Putamen (tissue), 1 donor: ENCODE measurements at regions not wholly inside any gene's neighbourhood (a gene's known extent, or its start where the extent isn't known, plus 50 kb on each side); places are given as distances from the start of the nearest gene placed in this dataset.
A peak's percentile ranks its signal among the peaks of the same experiment; 100 is the strongest.

Experiments
- DNase-seq: peaks from one replicate; pipeline ENCODE4 v3.0.0-alpha.2; 2016; ENCODE audit warnings: low spot score

DNA sequence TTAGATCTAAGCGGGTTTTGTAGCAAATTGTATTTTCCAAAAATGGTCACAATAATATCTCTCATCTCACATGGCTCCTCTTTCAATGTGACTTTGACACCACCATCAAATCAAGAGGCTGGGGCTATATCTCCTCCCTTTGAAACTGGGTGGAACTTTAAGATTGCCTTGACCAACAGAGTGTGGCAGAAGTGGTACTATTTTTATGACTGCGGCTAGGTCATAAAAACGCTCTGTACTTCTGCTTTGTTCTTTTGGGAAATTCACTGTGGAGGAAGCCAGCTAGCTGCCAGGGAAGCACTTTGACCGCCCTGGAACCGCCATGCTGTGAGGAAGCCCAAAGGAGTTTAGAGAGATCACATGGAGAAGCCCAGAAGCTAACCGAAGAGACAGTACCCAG is 50.7 kb upstream of the ACOT11 start:
- no peak for DNase-seq

DNA sequence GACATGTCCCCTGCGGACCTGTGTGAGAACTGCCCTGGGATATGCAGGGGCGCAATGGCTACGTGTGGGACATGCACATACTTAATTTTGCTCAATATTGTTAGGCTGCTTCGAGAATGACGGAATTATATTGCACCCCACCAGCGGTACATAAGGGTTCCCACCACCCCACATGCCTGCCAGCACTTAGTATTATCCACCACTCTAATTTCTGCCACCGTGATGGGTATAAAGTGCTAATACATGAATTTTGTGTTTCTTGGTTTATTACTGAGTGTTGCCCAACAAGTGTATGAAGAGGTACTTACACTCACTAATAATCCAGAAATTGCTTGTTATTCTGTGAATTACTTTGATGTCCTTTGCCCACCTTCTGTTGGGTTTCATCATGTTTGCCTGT is 52.1 kb upstream of the ACOT11 start:
- DNase-seq, result no peak

DNA sequence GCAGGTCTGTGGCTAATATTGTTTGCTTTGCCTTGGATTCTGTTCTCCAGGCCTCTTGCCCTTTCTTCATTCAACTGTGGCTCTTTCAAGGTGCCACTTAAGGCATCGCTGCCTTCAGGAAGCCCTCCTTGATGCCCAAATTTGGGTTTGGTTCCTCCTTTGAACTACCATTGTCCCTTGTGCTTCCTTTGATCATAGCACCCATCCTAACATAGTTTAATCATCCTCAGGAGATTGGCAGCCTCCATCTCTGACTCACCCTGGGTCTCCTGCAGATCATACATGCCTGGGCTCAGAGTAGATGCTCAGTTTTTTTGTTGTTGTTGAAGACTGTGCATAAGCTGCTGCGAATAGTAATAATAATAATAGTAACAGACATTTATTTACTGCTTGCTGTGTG is 54.4 kb upstream of the ACOT11 start:
- DNase-seq, result no peak

DNA sequence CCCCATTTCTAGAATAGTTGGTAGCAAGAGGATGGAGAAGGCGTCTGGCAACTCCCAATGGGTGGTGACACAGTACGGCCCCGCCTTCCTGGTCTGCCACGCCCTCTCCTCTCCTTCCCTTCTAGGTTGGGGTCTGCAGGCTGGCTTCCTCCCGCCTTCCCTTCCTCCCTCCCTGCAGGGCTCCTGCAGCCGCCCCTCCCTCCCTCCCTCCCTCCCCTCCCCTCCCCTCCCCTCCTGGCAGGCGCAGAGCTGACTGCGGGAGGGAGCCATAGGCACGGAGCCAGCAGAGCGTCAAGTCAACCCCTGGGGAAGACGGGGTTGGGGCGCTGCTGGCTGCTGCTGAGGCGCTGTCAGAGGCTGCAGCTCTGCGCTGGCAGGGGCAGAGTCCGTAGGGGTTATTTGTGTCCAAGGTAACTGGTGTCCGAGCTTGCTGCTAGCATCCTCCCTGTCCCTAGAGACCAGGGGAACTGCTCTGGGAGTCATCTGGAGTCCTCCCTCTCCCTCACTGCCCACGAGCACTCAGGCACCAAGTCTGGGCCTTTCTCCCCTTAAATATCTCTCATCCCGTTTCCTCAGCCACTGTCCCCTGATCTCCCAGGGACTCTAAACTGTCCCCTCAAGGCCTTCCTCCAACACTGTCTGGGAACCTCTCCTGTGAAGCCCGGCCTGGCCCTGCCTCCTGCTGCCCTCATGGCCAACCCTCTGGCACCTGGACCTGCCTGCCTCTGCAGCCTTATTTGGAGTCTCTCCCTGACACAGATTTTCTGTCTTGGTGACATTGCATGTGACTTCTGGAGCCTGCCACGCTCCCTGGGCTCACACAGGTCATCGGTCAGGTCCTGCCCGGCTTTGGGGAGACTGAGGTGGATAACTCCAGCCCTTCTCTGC is 57.4 kb upstream of the ACOT11 start:
- no peak for DNase-seq

DNA sequence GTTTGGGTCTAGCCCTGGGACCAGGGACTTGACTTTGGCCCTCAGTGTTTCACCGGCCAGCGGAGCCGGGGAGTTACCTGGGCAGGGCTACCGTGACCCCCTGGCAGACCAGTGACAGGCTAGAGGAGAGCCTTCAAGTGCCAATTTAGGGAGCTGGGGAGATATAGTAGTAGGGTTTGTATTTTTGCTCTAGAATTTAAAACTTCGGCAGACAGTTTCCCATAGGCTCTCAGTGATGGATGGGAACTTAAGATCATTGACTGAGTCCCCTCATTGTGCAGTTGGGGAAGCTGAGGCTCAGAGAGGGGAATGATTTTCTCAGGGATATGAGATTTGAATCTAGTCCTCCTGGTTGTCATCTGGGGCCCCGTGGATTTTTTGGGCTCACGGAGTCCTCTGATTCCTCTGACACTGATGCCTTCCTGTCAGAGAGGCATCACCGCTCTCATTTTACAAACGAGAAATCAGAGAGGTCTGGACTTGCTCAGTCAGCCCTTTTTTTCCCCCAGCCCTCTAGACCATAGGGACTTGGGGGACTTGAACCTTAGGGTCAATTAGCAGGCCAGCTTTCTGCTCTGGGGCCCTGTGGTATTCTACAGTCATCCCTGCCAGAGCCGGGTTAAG is 58.3 kb upstream of the ACOT11 start:
- DNase-seq, result no peak

DNA sequence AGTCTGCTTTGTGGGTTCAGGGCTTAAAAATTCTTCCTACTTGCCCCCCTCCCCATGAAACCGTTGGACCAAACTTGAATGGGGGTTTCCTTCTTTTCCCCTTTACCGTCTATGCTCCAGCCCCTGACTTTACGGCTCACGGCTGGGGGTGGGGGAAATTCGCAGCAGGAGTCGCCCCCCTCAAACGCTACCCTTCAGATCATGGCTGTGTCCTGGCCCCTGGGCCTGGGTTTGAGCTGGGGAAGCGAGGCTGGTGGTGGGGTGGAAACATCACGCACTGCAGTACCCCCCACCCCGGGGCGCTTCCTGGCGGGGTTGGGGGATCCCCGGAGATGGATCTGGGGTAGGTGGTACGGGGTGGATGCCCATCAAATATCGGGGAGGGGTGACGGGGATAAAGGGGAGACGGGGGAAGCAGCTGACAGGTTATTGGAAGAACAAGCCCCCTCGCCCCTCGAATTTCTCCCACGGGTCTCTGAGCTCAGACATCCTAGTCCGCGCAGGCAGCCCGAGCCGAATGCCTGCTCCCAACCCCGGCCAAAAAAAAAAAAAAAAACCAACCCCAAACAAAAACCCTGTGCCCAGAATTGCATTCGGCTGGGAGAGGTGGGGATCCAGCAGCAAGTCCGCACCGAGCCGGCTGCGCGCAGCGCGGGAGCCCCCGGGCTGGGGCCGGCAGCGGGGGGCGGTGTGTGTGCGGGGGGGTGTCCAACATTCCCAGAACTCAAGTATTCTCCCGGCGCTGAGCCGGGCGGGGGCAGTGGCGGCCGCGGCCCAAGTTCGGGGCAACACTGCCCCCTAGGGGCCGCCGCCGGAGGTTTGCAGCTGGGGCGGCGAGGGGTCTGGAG is 59.0 kb upstream of the ACOT11 start:
- peak; percentile 76 for DNase-seq

DNA sequence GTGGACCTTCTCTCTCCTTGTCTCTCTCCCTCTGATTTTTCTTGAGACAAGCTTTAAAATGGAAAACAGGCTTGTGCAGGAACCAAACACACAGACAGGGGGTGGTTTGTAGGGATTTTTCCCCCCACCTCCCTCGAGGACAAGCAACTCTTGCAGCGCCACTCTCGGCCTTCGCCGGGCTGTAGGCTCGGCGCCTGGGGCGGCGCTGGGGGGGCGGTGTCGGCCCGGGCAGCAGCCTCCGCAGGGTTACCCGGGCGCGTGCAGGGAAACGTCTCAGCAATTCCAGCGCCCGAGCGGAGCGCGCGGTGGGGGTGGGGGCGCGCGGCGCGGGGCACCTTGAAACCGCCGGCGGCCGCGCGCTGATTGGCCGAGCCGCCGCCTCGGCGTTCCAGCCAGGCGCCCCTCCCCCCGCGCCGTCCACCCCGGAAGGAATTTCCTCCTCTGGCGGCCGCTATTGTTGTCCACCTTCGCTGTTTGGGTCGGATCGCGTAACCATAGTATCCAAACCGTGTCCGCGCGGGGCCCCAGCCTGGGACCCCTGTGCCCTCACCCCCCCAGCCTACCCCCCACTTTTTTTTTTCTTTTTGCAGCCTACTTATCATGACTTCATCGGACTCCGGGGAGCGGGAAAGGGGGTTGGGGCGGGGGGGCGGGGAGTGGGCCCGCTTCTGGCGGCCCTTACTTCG is 59.8 kb upstream of the ACOT11 start:
- DNase-seq, result peak; percentile 90

DNA sequence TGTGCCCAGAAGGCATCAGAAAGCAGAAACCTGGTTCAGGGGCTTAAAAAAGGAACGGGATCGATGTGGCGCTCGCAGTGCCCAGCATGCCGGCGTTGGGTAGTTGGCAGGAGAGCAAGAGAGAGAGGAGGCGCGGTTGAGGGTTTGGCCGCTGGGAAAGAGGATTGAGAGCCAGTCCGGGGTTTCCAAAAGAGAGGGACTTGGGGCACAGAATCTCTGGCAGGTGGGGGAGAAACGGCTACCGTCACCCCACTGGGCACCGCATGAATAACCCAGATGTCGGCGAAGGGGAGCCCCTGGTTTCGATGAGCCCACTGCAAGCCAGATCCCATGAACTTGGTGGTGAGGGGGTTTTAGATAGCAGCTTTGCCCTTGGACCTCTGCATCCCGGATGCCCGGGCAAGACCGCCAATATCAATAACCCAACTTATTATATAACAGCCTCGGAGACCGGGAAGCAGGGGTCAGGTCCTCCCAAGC is 60.4 kb upstream of the ACOT11 start:
- DNase-seq, result peak; percentile 35

DNA sequence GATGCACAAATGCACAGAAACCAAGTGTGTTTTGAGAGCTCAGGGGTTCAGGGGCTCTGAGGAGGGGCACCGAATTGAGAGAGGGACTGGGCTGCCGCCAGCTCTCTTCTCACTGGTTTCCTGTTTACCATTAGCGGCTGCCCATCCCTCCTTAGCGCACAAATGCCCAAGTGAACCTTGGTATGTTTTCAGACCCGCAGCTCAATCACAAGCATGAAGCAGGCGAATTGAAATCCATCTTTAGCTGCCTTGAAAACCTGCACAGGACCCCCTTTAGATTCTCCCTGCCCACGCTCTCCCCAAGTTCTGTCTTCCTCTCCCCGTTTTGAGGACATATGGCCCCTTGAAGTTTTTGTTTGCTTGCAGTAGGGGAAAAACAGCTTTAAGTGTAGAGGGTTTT is 61.1 kb upstream of the ACOT11 start:
- no peak for DNase-seq

DNA sequence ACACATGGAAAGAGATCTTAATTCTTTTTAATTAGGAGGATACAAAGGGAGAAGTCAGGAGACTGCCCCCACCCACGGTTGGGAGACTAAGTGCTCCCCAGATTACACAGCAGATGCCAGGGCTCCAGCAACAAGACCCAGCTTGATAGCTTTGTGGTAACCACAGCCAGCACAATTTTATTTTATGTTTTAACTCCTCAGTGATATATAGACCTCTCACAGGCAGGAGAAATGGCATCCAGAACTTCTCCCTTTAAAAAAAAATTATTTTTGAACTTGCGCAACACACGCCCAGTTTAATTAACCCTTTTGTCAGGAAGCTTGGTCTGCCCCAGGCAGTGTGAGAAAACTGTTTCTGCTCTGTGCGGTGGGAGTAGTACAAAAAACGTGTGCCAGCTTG is 62.6 kb upstream of the ACOT11 start:
- no peak for DNase-seq

DNA sequence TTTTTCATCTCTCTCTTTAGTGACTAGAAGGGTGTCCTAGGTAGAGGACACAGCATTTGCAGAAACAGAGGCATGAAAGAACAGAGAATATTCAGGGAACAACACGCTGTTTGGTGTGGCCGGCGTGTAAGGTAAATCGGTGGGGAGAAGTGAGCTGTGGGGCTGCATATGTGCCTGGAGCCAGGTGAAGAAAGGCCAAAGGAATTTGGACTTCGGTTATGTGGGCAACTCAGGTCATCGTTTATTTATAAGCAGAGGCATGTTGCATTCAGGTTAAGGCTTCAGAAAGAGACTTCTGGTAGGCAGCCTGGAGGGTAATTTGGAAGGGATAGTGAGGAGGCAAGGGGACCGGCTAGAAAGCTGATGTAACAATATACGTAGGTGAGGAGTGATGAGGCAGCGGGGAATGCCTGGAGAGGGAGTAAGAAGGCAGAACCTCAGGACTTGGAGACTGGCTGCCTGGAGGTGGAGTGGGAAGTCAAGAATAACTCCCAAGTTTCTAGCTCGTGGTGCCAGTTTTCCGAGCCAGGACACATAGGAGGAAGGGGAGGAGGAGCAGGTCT is 64.1 kb upstream of the ACOT11 start:
- DNase-seq, result no peak

DNA sequence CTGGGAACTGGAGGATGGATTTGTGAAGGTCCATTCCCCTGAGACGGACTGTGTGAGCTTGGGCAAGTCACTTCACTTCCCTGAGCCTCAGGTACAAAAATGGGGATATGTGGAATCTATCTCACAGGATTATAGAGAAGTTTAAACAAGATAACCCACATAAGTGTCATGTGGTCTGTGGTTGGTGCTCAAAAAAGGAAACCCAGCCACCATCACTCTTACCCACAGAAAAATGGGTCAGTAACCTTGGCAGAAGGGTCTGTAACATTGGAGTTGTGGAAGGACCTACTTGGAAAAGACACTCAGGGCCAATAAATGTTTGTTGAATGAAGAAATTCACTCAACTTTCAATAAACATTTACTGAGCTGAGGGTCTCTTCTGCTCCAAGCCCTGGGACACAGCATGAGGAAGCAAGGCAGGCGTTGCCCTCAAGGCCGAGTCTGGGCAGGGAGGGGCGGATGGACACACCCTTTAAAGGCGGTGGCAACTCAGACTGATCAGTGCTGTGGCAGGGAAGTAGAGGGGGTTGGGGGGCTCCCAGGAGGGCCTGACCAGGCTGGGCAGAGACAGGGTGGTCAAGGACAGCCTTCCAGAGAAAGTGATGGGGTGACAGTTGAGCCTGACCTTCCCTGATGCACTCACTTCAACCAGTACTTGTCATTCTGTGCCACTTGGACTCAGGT is 66.7 kb upstream of the ACOT11 start:
- no peak for DNase-seq

DNA sequence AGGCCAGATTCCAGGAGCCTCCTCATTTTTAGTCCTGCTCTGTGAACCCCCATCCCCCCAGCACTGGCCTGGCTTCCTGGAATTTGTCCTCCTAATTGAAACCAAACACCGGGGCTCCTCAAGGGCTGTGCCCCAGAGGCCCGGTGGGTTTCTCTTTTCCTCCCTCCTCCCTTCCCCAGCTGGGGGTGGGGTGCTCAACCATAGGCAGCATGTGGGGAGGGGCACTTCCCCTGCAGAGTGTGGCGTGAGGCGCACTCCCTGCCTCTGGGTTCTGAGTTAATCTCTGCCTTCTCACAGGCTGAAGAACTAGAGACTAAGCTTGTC is 67.5 kb upstream of the ACOT11 start:
- DNase-seq, result no peak

DNA sequence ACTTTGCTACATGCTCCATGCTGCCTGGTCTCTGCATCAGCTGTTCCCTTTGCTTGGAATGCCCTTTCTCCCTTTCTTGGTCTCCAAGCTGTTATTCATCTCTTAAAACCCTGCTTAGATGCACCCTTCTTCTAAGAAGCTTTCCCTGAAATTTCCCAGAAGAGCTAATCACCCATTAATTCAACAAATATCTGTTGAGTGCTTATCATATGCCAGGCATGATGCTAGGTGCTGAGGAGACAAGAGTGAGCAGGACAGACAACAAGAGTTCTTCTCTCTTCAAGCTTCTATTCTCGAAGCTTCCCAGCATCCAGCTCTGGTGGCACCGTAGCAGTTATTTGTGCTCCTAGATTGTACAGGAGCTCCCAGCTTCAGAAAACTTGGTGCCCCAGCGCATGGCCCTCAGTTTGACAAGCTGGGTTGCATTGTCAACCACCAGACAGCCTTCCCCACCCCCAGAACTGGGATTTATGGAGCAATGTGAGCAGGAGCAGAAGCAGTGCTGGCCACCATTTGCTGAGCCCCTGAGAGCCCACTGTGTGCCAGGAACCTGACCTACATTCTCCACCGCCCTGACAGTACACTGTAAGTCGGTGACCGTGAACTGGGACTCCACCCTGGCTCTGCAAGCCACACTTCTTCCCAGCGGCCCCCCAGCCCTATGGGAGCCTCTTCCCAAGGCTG is 68.0 kb upstream of the ACOT11 start:
- no peak for DNase-seq

DNA sequence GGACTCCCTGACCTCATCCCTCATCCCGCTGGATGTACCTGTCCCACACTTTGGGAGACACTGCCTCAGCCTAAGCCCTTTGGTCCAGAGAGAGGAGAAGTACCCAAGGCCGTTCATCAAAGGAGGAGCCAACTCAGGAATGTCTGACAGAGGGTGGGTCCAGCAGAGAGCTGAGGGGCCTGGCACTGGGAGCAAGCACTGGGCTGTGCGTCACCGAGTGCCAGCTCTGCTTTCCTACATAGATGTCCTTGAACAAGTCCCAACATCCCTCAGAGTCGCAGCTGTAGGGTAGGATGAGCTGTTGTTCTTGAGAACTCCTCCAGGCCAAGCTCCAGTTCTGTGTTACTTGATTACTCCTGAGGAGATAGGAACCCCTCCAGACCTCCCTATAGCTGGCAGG is 68.8 kb upstream of the ACOT11 start:
- no peak for DNase-seq

DNA sequence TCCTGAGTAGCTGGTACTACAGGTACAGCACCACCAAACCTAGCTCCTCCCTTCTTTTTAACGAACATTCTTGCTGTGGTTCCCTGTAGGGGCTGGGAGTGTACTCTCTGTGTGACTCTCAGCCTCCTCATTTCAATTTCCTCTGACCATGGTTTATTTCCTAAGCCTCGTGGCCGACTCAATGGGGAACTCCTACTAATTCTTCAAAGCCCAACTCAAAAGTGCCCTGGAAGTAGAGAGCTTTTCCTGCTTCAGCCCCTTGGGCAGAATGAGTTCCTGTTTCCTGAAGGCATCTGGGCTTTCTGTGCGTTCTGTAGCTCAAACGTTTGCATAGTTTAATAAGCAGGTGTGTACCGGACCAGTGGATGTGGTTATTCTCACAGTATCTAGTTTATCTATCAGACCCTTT is 70.9 kb upstream of the ACOT11 start:
- DNase-seq, result no peak

DNA sequence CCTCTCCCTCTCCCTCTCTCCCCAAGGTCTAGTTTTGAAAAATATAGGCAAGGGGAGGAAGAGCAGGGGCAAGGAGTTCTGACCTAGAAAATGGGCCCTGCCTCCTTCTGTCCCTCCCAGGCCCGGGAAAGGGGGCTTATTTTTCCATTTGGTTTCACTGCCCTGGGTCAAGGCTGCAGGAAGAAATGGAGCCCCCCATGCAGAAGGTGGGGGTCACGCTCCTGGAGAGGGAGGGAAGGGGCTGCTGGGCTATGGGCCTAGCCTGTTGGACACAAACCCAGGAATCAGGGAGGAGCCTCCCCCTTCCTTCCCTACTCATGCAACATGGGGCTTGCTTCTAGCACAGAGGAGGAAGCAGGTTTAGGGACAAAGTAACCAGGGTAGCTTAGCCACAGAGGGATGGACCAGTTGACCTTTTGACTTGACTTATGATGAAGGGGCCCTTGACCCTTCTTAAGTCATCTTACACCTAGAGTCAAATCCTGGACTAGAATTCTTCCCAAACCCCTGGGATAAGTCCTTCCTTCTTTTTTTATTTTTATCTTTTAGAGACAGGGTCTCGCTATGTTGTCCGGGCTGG is 70.4 kb upstream of the SSBP3 start:
- no peak for DNase-seq

DNA sequence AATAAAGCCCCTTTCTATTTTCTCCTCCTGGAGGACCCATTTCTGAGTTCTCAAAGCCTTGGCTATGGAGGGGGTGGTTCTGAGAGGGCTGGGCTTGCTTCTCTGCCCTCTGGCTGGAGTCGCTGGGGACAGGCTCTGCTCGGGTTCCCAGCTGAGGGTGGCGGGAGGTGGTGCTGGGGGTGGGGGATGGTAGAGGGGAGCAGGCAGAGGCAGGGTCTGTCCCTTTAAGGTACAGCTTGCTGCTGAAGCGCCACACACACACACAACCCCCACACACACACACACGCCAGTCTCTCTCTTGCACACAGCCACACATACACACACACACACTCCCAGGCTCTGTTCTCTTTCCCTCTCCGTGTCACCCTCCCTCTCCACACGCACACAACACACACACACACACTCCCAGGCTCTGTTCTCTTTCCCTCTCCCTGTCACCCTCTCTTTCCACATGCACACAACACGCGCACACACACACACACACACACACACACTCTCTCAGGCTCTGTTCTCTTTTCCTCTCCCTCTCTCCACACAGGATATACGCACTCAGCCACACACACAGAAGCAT is 69.8 kb upstream of the SSBP3 start:
- DNase-seq, result no peak

DNA sequence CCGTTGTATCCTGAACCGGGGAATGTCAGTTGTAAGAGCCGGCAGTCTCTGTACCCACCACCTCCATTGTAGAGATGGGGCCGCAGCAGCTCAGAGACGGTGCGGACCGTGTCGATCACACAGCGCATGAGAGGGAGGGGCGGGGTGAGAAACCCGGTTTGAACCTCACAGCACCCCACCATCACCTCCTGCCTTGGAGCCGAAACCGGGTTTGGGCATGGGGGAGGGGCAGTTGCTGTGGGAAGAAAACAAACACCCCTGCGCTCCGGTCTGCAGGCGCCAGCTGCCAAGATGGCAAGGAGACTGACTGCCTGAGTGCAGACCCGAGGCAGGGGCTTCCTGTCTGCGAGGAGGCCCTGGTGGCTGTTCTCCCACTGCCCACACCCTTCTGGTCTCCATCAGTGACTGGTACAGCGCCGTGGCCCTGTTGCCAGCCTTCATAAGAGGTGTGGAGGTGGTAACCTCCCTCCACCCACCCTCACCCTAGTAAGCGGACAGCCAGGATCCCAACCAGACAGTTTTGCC is 69.2 kb upstream of the SSBP3 start:
- no peak for DNase-seq
